ENCODE measurements at regions not wholly inside any gene's neighbourhood (a gene's known extent, or its start where the extent isn't known, plus 50 kb on each side); places are given as distances from the start of the nearest gene placed in this dataset.

GRCh38 chr10:16187161-16187560 is 249.6 kb upstream of the PTER start:
- no peak for TF ChIP-seq POLR2AphosphoS5 (IDR thresholded peaks at IDR 0.05; ENCODE audit: low read depth)
- TF ChIP-seq CTCF (IDR thresholded peaks at IDR 0.05; ENCODE audit: insufficient read depth, low read length), result no peak
- no peak for TF ChIP-seq SPI1 (IDR thresholded peaks at IDR 0.05; ENCODE audit: borderline replicate concordance, low read depth)
- no peak for TF ChIP-seq REST (IDR thresholded peaks at IDR 0.05; ENCODE audit: insufficient replicate concordance, low read depth)
- no peak for TF ChIP-seq GABPA (IDR thresholded peaks at IDR 0.05; ENCODE audit: low read depth)
